HG03439 (cell line): ENCODE measurements at regions not wholly inside any gene's neighbourhood (a gene's known extent, or its start where the extent isn't known, plus 50 kb on each side); places are given as distances from the start of the nearest gene placed in this dataset.

Experiments
- ATAC-seq: cut with Tn5 transposase; IDR thresholded peaks from one replicate; pipeline ENCODE4 v1.9.1; 2021; ENCODE audit warnings: mild to moderate bottlenecking, moderate library complexity; ENCODE audit not compliant: unreplicated experiment

DNA sequence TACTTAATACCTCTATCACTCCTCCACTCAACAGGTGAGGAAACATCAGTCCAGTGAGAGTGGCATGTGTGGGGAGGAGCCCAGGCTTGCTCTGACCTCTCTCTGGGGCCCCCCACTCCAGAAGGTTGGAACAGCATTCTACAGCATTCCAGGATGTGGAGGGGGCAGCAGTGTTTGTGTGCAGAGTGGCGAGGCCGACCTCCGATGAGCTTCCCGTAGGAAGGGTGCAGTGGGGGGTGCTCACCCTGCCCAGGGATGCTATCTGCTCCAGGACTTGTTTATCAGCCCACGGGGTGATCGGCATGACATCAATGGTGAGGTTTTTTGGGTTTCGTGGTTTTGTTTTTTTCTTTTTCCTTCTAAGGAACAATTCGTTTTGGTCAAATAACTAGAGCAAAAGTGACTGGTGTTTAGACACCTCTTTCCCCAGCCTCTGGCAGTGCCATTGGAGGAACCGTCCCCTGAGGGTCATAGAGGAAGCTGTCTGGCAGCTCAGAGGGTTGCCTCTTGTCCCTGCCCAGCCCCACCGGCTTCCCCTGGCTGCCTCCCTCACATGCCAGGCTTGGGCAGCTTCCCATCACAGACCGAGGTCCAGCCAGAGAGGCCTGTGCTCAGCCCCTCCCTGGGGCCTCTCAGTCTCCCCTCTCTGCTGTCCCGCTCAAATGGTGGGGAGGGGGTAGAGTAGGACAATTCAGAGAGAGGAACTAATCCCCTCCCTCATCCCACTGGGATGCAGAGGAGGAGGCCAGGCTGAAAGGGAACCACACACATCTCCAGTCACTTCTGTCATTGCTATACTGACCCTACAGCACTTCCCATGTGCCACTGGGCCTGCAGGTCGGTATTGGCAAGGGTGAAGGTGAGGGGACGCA, 96.5 kb downstream of the ZFP36L2 start:
- ATAC-seq = no peak

- ATAC-seq = no peak
These were observed 97.8 kb downstream of the ZFP36L2 start for GRCh38 chr2:43128559-43128955.

DNA sequence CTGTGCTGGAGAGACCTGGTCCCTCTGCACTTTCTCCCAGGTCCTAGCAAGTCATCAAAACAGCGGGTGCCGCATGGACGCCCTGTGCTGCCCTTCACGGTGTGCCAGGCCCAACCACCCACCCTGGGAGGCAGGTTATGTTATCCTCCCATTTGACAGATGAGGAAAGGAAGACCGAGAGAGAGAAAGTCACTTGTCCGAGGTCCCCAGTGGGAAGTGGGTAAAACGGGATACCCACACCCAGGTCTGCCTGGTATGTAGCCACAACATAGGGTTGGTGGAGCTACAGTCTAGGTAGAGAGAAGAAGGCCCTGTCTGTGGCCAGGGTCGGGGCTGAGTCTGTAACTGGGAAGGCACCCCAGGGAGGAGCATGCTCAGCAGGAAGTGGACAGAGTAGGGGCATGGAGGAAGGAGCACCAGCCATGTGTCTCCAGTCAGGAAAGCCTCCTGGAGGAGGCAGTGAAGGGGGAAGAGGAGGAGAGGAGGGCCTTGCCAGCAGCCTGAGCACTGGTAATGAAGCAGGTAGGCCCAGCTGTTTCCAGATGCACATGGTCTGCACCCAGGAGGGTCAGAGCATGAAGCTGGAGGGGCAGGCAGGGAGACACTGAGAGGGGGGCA, 98.4 kb downstream of the ZFP36L2 start:
- ATAC-seq = no peak

DNA sequence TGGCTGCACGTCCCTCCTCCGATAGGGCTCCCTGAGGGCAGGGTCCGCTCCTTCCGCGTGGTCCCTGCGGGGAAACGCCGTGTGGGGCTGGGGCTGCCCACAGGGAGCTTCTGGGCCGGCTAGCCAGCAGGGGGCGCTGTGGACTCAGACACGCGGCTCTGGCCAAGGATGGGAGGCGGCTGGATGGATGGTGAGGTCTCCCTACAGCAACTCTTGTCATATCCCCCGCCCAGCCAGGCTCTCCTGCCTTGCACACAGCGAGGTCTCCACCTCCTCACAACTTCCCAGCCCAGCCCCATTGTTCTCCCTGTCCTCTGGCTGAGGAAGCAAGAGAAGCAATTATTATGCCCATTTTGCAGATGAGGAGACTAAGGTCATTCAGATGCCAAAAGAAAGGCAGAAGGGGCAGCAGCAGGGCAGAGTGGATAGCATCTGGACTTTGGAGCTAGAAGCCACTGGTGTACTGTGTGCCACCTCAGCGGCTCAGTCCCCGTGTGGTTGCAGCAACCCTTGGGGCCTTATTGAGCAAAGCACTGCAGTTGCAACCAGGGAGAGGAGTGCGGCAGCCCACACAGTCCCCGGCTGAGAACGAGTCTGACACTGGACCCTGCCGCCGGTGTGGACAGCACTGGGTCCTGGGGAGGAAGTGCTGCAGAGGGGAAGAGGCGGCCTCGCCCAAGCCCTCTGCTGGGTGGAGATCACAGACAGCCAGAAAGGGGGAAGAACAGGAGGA, 99.0 kb downstream of the ZFP36L2 start:
- ATAC-seq = no peak

GRCh38 chr2:43126817-43127207, 99.6 kb downstream of the ZFP36L2 start:
- ATAC-seq = no peak

DNA sequence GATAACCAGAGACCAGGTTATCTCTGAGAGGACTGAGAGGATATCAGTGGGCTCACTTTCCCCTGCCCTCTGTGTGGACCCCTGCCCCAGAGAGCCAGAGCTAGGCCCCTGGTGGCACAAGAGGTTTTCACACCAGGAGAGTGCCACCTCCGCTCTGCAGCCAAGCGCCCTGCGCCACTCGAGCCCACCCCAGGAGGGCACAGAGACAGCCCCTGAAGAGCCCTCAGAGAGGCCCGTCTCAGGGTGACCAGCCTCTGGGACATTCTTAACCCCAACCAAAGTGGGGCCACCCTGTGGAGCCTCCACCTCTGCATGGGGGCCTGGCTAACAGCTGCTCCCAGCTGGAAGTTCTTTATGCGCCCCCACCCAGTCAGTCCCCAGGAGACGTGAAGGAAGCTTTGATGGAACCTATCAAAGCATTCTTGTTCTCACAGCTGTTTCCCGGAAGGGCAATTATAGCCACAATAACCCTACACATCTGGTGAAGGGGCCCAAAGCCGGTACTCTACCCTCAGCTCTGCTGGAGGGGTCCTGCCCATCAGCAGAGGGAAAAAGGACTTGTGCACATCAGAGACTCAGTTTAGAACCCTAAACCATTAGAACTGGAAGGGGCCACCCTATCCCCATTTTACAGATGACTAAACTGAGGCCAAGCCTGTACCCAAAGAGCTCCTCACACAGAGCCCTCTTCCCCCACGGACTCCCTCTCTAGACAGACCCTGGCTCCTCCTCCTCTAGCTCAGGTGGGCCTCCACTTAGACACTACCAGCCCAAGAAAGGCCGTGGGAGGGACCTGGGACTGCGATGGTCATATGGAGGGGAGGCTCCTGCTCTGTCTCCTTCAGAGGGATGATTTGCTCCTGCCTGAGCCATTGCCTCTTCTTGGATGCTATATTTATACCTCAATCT, 101.1 kb downstream of the ZFP36L2 start:
- no peak for ATAC-seq

DNA sequence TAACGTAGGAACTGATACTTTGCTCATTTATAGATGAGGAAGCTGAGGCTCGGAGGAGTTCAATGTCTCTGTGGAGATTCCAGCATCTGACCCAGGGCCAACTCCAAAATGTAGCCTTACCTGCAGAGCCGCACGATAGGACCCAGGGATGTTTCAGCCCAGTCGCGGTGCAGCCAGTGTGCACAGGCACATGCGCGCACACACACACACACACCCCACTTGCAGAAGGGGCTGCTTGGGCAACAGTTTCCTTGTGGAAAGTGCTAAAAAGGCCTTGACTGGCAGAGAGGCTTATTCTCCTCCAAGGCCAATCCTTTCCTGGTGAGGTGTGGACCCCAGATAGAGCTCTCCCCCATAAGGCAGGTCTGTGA, 101.7 kb downstream of the ZFP36L2 start:
- no peak for ATAC-seq

GRCh38 chr2:43123981-43124686, 102.3 kb downstream of the ZFP36L2 start:
- ATAC-seq = no peak

GRCh38 chr2:43123486-43123885, 102.9 kb downstream of the ZFP36L2 start:
- no peak for ATAC-seq

GRCh38 chr2:43123028-43123427, 103.4 kb downstream of the ZFP36L2 start:
- no peak for ATAC-seq

DNA sequence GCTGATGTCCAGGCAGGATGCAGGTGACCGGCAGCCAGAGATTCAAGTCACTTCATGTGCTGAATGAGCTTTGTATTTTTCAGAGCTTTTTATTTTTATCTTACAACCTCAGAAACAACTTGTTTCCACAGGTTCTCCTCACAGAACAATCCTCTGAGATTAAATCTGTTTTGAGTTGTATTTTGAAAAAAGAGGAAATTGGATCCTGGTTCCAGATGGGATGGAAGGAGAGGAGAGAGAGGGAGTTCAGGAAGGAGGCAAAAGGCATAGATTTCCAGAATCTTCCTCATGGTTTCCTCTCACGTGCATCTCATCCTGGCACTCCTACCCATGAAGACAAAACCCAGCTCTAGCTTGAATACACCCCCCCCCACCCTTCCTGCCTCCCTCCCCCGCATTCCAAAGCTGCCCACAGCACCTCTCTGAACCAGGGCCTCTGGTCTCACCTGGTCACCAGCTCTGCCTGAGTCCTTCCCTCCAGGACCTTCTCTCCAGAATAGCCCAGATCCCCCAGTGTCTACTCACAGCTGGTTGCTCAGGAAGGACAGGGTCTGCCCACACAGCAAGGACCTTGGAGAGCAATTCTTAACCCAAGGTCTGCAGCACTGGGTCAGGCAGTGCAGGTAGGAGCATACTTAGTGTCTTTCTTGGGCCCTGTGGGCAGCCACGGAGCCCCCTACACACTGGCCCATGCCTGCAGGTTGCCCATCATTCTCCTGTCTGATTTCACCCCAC, 104.7 kb downstream of the ZFP36L2 start:
- no peak for ATAC-seq

- no peak for ATAC-seq
These were observed 107.1 kb downstream of the ZFP36L2 start for GRCh38 chr2:43119303-43119702.

DNA sequence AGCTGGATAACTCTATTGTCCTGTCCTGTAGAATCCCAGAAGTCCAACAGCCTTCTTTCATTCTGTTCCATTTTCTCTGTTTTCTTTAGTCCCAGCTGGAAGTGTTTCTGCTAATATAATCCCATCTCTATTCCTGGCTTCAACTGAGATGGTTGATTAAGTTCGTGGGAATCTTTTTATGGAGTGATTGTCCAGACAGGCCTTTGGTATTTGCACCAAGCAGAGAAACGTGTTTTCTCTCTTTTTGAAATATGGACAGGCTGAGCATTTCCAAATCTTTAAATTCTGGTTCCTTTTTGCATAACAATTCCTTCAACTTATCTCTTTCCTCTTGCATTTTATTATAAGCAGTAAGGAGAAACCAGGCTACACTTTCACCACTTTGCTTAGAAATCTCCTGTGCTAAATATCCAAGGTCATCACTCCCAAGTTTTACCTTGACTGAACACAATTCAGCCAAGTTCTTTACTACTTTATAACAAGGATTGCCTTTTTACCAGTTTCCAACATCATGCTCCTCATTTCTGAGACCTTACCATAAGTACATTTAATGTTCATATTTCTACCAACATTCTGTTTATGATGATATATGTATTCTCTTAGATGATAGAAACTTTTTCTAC, 108.8 kb downstream of the ZFP36L2 start:
- no peak for ATAC-seq

DNA sequence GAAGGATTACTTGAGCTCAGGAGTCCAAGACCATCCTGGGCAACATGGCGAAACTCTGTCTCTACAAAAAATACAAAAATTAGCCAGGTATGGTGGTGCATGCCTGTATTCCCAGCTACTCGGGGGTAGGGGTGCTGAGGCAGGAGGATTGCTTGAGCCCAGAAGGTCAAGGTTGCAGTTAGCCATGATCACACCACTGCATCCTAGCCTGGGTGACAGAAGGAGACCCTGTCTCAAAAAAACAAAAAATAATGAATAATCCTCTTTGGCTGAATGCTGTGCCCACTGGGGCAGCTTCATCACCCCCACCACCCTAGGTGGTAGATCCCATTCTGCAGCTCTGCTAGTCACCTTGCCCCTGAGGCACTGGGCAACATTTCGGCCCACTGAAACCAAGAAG, 109.4 kb downstream of the ZFP36L2 start:
- no peak for ATAC-seq

DNA sequence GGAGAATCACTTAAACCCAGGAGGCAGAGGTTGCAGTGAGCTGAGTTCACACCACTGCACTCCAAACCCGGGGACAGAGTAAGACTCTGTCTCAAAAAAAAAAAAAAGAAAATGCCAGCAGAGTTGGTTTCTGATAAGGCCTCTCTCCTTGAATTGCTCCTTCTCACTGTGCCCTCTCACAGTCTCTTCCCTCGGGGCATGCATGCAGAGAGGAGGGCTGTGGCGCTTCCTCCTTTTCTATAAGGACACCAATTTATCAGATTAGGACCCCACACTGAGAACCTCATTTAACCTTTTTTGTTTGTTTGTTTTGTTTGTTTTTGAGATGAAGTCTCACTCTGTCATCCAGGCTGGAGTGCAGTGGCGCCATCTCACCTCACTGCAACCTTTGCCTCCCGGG, 110.5 kb downstream of the ZFP36L2 start:
- no peak for ATAC-seq

- ATAC-seq = no peak
These were observed 112.2 kb downstream of the ZFP36L2 start for GRCh38 chr2:43114210-43114609.

- ATAC-seq = no peak
These were observed 114.4 kb downstream of the ZFP36L2 start for GRCh38 chr2:43111788-43112554.

DNA sequence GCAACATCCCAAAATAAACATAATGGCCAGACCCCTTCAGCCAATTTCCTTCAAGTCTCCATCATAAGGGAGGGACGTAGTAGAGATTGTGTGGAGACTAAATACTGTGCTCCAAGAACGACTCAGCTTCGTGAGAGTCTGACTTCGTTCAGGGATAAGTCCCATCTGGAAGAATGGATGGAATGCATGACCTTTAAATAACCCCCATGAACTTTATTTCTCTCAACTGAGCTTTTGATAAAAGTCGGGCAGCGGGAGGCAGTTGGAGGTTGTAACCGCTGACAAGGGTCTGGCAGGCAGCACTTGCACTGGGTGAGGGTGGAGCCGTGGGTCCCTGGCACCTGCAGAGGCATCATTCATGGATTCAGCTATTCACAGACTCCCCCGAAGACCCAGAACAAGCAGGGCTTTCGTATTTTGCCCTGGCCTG, 115.9 kb downstream of the ZFP36L2 start:
- ATAC-seq = no peak
